Type B pancreatic cell (in vitro differentiated cells): ENCODE measurements at regions not wholly inside any gene's neighbourhood (a gene's known extent, or its start where the extent isn't known, plus 50 kb on each side); places are given as distances from the start of the nearest gene placed in this dataset.

Source experiments
- DNase-seq: peaks from one replicate; pipeline ENCODE4 v3.0.0; 2021; ENCODE audit warnings: mixed read lengths; ENCODE audit not compliant: unreplicated experiment; ENCODE audit errors: extremely low spot score
- H3K27ac Mint-ChIP-seq: 2 replicates; pipeline ENCODE4 v1.8.0; 2021; ENCODE audit warnings: mild to moderate bottlenecking, mixed read lengths
- H3K27me3 Mint-ChIP-seq: 2 replicates; pipeline ENCODE4 v1.8.0; 2021; ENCODE audit warnings: mixed read lengths
- H3K36me3 Mint-ChIP-seq: 2 replicates; pipeline ENCODE4 v1.8.0; 2021; ENCODE audit warnings: mixed read lengths
- H3K4me1 Mint-ChIP-seq: one replicate; pipeline ENCODE4 v1.8.0; 2021; ENCODE audit warnings: mixed read lengths; ENCODE audit not compliant: unreplicated experiment
- H3K4me3 Mint-ChIP-seq: 2 replicates; pipeline ENCODE4 v1.8.0; 2021; ENCODE audit warnings: mild to moderate bottlenecking, mixed read lengths
- H3K9me3 Mint-ChIP-seq: 2 replicates; pipeline ENCODE4 v1.8.0; 2021; ENCODE audit warnings: mixed read lengths
- TF ChIP-seq, protein P1 (sequence below): fragments of 200-600 bp; sonication (generic); conservative IDR thresholded peaks from 2 replicates; pipeline ENCODE4 v1.5.0; 2021; ENCODE audit warnings: antibody characterized with exemption, mild to moderate bottlenecking

DNA sequence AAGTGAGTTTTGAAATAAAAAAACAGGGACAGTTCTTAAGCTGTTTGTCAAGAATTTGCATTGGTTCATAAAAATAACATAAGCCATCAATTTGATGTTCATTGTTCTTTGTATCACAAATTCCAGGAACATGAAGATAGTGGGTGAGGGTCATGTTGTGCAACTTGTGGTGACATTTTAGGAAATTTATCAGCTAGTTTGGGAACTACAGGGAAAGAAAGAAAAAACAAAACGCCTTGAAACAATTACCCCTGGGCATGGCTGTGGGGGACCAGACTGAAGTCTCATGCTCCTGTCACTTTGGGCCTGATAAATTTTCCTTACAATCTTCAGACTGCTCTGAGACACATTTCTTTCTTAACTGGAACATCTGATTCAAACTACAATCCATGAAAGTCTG lies 207.1 kb upstream of the CLINT1 start:
- Mint-ChIP-seq H3K36me3 (no peaks in the 10 kb centered on the region), H3K9me3 (peaks cover 4% of the 10 kb centered on the region), H3K4me1 (peaks cover 22% of the 10 kb centered on the region), H3K27me3 (peaks cover 9% of the 10 kb centered on the region), H3K4me3 (no peak overlapping the region), H3K27ac (no peak overlapping the region)
- no peak for DNase-seq
- TF ChIP-seq, protein P1, sequence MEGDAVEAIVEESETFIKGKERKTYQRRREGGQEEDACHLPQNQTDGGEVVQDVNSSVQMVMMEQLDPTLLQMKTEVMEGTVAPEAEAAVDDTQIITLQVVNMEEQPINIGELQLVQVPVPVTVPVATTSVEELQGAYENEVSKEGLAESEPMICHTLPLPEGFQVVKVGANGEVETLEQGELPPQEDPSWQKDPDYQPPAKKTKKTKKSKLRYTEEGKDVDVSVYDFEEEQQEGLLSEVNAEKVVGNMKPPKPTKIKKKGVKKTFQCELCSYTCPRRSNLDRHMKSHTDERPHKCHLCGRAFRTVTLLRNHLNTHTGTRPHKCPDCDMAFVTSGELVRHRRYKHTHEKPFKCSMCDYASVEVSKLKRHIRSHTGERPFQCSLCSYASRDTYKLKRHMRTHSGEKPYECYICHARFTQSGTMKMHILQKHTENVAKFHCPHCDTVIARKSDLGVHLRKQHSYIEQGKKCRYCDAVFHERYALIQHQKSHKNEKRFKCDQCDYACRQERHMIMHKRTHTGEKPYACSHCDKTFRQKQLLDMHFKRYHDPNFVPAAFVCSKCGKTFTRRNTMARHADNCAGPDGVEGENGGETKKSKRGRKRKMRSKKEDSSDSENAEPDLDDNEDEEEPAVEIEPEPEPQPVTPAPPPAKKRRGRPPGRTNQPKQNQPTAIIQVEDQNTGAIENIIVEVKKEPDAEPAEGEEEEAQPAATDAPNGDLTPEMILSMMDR = no peak

DNA sequence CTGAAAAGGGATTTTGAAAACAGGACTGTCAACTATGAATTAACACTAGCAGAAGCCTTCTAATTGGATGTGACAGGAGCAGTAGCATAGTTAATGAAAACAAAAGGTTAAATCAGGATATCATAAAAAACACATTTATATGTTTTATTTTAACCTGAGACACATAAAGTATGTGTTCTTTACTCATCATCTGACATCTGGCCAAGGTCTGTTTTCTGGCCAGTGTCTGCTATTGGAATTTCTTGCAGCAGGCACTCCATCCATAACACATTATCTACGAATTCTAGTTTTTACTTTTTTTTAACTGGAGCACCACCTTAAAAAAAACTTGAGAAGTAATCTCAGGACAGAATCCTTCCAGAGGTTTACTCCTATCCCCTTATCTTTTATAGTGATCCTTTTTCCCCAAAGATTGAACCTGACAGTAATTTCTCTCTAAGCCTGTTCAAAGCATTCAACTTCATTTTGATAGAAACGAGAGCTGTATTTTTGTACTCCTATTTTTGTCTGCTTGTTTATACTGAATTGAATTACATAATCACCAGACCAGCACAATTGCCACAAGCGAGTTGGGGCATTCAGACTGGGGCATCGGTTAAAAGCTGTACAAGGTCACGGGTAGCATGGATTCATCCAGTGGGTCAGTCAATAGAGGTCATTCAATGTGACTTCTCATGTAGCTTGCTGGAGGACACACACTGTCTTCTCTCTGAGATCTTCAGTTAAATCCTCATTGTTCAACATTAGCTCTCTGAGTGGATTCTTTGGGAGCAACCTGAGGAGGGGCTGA lies 205.6 kb upstream of the CLINT1 start:
- TF ChIP-seq, protein P1 = no peak
- no peak overlapping the region for H3K27ac Mint-ChIP-seq
- DNase-seq = no peak
- peaks cover 4% of the 10 kb centered on the region for H3K9me3 Mint-ChIP-seq
- H3K4me3 Mint-ChIP-seq = no peak overlapping the region
- H3K36me3 Mint-ChIP-seq = no peaks in the 10 kb centered on the region
- H3K27me3 Mint-ChIP-seq = peaks cover 23% of the 10 kb centered on the region
- H3K4me1 Mint-ChIP-seq = peaks cover 10% of the 10 kb centered on the region

DNA sequence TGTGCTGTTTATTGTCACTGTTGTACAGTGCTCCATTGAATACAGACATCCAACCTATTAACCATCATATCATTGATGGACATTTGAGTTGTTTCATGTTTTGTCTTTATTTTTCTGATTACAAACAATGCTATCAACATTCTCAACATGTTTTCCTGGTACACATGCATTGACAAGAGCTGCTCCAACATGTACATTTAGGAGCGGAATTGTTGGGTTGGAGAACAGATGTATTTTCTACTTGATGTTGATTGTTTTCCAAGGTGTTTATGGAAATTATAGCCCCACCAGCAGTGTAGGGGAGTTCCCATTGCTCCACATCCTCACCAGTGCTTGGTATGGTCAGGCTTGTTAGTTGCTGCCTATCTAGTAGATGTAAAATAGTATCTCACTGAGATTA lies 204.1 kb upstream of the CLINT1 start:
- DNase-seq = no peak
- Mint-ChIP-seq H3K36me3 (no peaks in the 10 kb centered on the region), H3K9me3 (peaks cover 4% of the 10 kb centered on the region), H3K27me3 (peaks cover 31% of the 10 kb centered on the region), H3K27ac (no peak overlapping the region), H3K4me1 (no peaks in the 10 kb centered on the region), H3K4me3 (no peak overlapping the region)
- TF ChIP-seq, protein P1 = no peak

DNA sequence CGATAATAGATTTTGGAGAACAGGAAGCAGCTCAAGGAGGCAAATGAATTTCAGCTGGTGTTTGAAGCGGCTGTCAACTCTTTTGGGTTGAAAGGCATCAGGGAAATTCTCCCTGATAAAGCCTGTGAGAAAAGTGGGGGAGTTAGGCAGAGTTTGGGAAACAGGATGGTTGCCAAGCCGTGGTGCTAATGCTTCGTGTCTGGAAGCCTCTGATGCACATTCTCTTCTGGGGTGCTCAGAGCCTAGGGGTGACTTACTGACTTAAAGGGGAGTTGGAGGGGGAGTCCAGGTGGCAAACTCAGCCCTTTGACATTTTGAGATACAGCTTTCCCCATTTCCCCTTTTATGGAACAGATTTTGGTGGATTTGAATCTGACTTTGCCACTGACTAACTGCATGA lies 202.5 kb upstream of the CLINT1 start:
- no peak overlapping the region for H3K27ac Mint-ChIP-seq
- H3K4me3 Mint-ChIP-seq = no peak overlapping the region
- TF ChIP-seq, protein P1 = no peak
- H3K4me1 Mint-ChIP-seq = no peaks in the 10 kb centered on the region
- peaks cover 41% of the 10 kb centered on the region for H3K27me3 Mint-ChIP-seq
- peaks cover 2% of the 10 kb centered on the region for H3K9me3 Mint-ChIP-seq
- no peak for DNase-seq
- H3K36me3 Mint-ChIP-seq = no peaks in the 10 kb centered on the region

DNA sequence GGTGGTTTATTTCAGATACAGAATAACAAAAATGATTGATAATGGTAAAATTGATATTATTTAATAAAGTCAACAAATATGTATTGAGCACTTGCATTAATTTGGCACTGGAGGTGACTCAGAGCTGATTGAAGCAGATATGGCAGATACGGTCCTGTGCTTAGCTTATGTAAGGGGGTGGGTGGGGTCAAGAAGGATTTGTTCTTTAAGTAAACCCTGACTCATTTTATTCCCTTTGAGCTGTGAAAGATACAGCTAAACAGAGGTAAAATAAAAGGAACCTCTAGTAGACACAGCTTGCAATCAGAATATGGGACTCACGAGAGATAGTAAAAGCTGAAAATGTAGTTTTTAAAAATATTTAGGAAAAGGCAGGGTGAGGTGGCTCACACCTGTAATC lies 201.3 kb upstream of the CLINT1 start:
- no peaks in the 10 kb centered on the region for H3K36me3 Mint-ChIP-seq

More for the DNA sequence above, 201.3 kb upstream of the CLINT1 start:
- H3K27ac Mint-ChIP-seq = no peak overlapping the region
- peaks cover 41% of the 10 kb centered on the region for H3K27me3 Mint-ChIP-seq
- no peak overlapping the region for H3K4me3 Mint-ChIP-seq
- H3K4me1 Mint-ChIP-seq = peaks cover 3% of the 10 kb centered on the region
- TF ChIP-seq, protein P1 = no peak
- H3K9me3 Mint-ChIP-seq = no peaks in the 10 kb centered on the region
- DNase-seq = no peak
